ENCODE measurements at regions not wholly inside any gene's neighbourhood (a gene's known extent, or its start where the extent isn't known, plus 50 kb on each side); places are given as distances from the start of the nearest gene placed in this dataset.

DNA sequence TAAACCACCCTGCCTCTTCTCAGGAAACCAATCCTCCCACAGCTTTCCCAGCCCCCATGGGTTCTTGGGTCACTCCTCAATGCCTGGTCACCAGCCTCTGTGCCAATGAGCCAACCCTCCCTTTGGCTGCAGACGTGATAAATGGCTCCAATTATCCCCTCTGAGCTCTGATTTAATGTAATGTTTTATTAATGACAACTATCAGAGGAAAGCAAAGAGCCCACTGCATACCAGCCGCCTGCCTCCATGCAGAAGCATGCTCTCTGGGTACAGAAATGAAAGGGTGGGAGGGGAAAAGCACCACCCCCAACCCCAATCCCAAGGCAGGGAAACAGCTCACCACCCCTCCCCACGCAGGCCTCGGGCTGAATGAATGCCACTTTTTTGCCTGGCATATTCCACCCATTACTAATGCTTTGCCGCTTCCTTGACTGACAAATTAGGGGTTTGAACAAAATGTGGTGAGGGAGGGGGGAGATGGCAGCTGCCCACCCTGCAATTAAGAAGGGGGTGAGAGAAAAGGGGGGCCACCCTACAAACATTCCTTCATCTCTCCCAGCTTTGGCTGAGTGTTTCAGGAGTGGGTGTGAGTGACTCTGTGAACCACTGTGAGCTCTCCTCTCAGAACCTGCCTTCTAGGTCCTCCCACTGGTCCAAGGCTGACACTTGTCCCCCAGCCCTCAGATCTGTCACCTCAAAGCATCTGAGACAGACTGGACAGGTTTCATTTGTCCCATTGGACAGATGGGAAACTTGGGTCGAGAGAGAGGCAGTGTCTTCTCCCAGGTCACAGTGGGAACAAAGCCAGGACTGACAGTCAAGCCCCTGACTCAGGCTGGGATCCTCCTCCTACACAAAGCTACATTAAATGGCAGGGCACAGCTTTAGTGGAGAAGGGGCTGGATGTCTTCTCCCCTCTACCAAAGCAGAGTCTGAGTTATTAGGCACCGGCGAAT, 161.5 kb downstream of the TMEM132E start:
- Mint-ChIP-seq H3K27me3 (ENCODE audit: low read depth) (peaks cover 10% of the 10 kb centered on the region), H3K9me3 (peaks cover 0 to 3% of the 10 kb centered on the region in 2 experiments; a peak in 3 of 5 replicates), H3K4me1 (peaks cover 13 to 15% of the 10 kb centered on the region in 2 experiments), H3K27ac (no peak overlapping the region), H3K4me3 (no peak overlapping the region), H3K36me3 (ENCODE audit: insufficient read depth in 1 of 3, low read depth in 3 of 3) (no peaks in the 10 kb centered on the region)
- Histone ChIP-seq H4K91ac (ENCODE audit: insufficient read length, low read depth, low read length) (no peak overlapping the region), H3T11ph (ENCODE audit: low read length) (no peak overlapping the region), H3K56ac (ENCODE audit: insufficient read length, low read depth, low read length) (no peak overlapping the region), H3K27me3 (ENCODE audit: insufficient read depth, low read length) (no peaks in the 10 kb centered on the region; the same call in 1 of the 2 replicates), H2AK5ac (ENCODE audit: insufficient read length, low read length) (no peak overlapping the region), H2BK12ac (ENCODE audit: insufficient read length, low read depth, low read length) (no peak overlapping the region), H4K8ac (replicated peaks; ENCODE audit: insufficient read length, low read depth, low read length) (no peak overlapping the region), H3K27ac (ENCODE audit: insufficient read length, low read depth, low read length) (no peak overlapping the region), H3K4me1 (ENCODE audit: insufficient read depth, low read length) (no peaks in the 10 kb centered on the region), H3K14ac (ENCODE audit: insufficient read depth, low read length) (no peak overlapping the region), H3K4me2 (ENCODE audit: insufficient read depth, insufficient read length, low read length) (no peak overlapping the region), H3K4ac (ENCODE audit: low read depth, low read length) (no peak overlapping the region), H3K18ac (ENCODE audit: insufficient read length, low read depth, low read length) (no peak overlapping the region), H2BK15ac (ENCODE audit: low read depth, low read length) (no peak overlapping the region), H4K5ac (ENCODE audit: insufficient read length, low read depth, low read length) (no peak overlapping the region), H3K9me3 (ENCODE audit: control insufficient read depth, low read depth, low read length) (no peaks in the 10 kb centered on the region), H3K23ac (ENCODE audit: insufficient read length, low read depth, low read length) (no peak overlapping the region), H3K23me2 (ENCODE audit: insufficient read length, low read depth, low read length, poor library complexity, severe bottlenecking) (no peaks in the 10 kb centered on the region), H3K79me2 (ENCODE audit: insufficient read depth, low read length) (no peaks in the 10 kb centered on the region), H2BK5ac (ENCODE audit: insufficient read length, low read length) (no peak overlapping the region), H2BK120ac (ENCODE audit: low read depth, low read length, poor library complexity, severe bottlenecking) (no peak overlapping the region), H2BK20ac (ENCODE audit: low read depth, low read length, poor library complexity, severe bottlenecking) (no peak overlapping the region), H3K9ac (ENCODE audit: extremely low read depth, insufficient read length, low read length) (no peak overlapping the region), H2AFZ (ENCODE audit: low read length) (no peak overlapping the region), H3K79me1 (ENCODE audit: insufficient read depth, low read depth, low read length, poor library complexity, severe bottlenecking) (no peaks in the 10 kb centered on the region), H4K20me1 (ENCODE audit: control insufficient read depth, insufficient read depth, insufficient read length) (no peaks in the 10 kb centered on the region)
- peak; percentile 22 for DNase-seq
- WGBS (ENCODE audit: extremely low coverage, insufficient read length, low lambda C conversion rate): no CpG with 5 or more reads among the region's 8 CpGs
- TF ChIP-seq, protein P1, sequence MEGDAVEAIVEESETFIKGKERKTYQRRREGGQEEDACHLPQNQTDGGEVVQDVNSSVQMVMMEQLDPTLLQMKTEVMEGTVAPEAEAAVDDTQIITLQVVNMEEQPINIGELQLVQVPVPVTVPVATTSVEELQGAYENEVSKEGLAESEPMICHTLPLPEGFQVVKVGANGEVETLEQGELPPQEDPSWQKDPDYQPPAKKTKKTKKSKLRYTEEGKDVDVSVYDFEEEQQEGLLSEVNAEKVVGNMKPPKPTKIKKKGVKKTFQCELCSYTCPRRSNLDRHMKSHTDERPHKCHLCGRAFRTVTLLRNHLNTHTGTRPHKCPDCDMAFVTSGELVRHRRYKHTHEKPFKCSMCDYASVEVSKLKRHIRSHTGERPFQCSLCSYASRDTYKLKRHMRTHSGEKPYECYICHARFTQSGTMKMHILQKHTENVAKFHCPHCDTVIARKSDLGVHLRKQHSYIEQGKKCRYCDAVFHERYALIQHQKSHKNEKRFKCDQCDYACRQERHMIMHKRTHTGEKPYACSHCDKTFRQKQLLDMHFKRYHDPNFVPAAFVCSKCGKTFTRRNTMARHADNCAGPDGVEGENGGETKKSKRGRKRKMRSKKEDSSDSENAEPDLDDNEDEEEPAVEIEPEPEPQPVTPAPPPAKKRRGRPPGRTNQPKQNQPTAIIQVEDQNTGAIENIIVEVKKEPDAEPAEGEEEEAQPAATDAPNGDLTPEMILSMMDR (conservative IDR thresholded peaks at IDR 0.05): no peak

Data from H9 (cell line).